HFFc6 (cell line): ENCODE measurements at regions not wholly inside any gene's neighbourhood (a gene's known extent, or its start where the extent isn't known, plus 50 kb on each side); places are given as distances from the start of the nearest gene placed in this dataset.

Source experiments
- DNase-seq: peaks from one replicate; pipeline ENCODE4 v3.0.0-alpha.2; 2018
- H3K27ac Mint-ChIP-seq: 2 replicates; pipeline ENCODE4 v1.8.0; 2020; ENCODE audit warnings: mild to moderate bottlenecking, mixed read lengths
- H3K27me3 Mint-ChIP-seq: 2 replicates; pipeline ENCODE4 v1.8.0; 2021; ENCODE audit warnings: mild to moderate bottlenecking, moderate library complexity, mixed read lengths; ENCODE audit not compliant: insufficient read depth
- H3K36me3 Mint-ChIP-seq: 2 replicates; pipeline ENCODE4 v1.8.0; 2021; ENCODE audit warnings: low read depth, mixed read lengths
- H3K4me1 Mint-ChIP-seq: 2 replicates; pipeline ENCODE4 v1.8.0; 2020; ENCODE audit warnings: low read depth, mixed read lengths
- H3K4me3 Mint-ChIP-seq: 2 replicates; pipeline ENCODE4 v1.8.0; 2020; ENCODE audit warnings: mild to moderate bottlenecking, moderate library complexity, mixed read lengths
- H3K9me3 Mint-ChIP-seq: 2 replicates; pipeline ENCODE4 v1.8.0; 2020; ENCODE audit warnings: mild to moderate bottlenecking, mixed read lengths
- CTCF ChIP-seq: fragments of 200-600 bp; sonication (generic); IDR thresholded peaks from 2 replicates; pipeline ENCODE4 v1.5.0; 2021; ENCODE audit warnings: antibody characterized with exemption, mild to moderate bottlenecking

GRCh38 chr13:26819046-26819445, 58.5 kb upstream of the GPR12 start:
- Mint-ChIP-seq H3K4me3 (no peak overlapping the region), H3K4me1 (no peaks in the 10 kb centered on the region; the same call in 1 of the 2 replicates), H3K36me3 (no peaks in the 10 kb centered on the region), H3K27me3 (peaks cover 32% of the 10 kb centered on the region), H3K27ac (no peak overlapping the region), H3K9me3 (no peaks in the 10 kb centered on the region)
- TF ChIP-seq CTCF: no peak
- no peak for DNase-seq

GRCh38 chr13:26816881-26817280, 56.3 kb upstream of the GPR12 start:
- no peaks in the 10 kb centered on the region for H3K9me3 Mint-ChIP-seq
- no peak overlapping the region for H3K4me3 Mint-ChIP-seq
- H3K36me3 Mint-ChIP-seq: no peaks in the 10 kb centered on the region
- H3K27me3 Mint-ChIP-seq: peaks cover 32% of the 10 kb centered on the region
- no peaks in the 10 kb centered on the region; the same call in 1 of the 2 replicates for H3K4me1 Mint-ChIP-seq
- DNase-seq: no peak
- no peak for TF ChIP-seq CTCF
- H3K27ac Mint-ChIP-seq: no peak overlapping the region

- Mint-ChIP-seq H3K36me3 (no peaks in the 10 kb centered on the region), H3K27me3 (peaks cover 16% of the 10 kb centered on the region), H3K27ac (no peak overlapping the region), H3K4me3 (no peak overlapping the region), H3K9me3 (no peaks in the 10 kb centered on the region), H3K4me1 (no peaks in the 10 kb centered on the region; the same call in 1 of the 2 replicates)
- TF ChIP-seq CTCF: no peak
- no peak for DNase-seq
Observed at GRCh38 chr13:26813980-26814348, 53.4 kb upstream of the GPR12 start.

GRCh38 chr13:26813321-26813979, 52.9 kb upstream of the GPR12 start:
- peaks cover 16% of the 10 kb centered on the region for H3K27me3 Mint-ChIP-seq
- DNase-seq: no peak
- H3K4me3 Mint-ChIP-seq: no peak overlapping the region
- no peaks in the 10 kb centered on the region for H3K9me3 Mint-ChIP-seq
- no peaks in the 10 kb centered on the region; the same call in 1 of the 2 replicates for H3K4me1 Mint-ChIP-seq
- H3K36me3 Mint-ChIP-seq: no peaks in the 10 kb centered on the region
- TF ChIP-seq CTCF: no peak
- no peak overlapping the region for H3K27ac Mint-ChIP-seq

- H3K27ac Mint-ChIP-seq: no peak overlapping the region
- no peak for TF ChIP-seq CTCF
- H3K36me3 Mint-ChIP-seq: no peaks in the 10 kb centered on the region
- no peak overlapping the region for H3K4me3 Mint-ChIP-seq
- peaks cover 19% of the 10 kb centered on the region for H3K27me3 Mint-ChIP-seq
- no peaks in the 10 kb centered on the region; the same call in none of the 2 replicates for H3K4me1 Mint-ChIP-seq
- H3K9me3 Mint-ChIP-seq: no peaks in the 10 kb centered on the region
- no peak for DNase-seq
Observed at GRCh38 chr13:26811581-26811980, 51.0 kb upstream of the GPR12 start.
